HG03565 (cell line): ENCODE measurements at regions not wholly inside any gene's neighbourhood (a gene's known extent, or its start where the extent isn't known, plus 50 kb on each side); places are given as distances from the start of the nearest gene placed in this dataset.

Source experiments
- ATAC-seq: cut with Tn5 transposase; IDR thresholded peaks from one replicate; pipeline ENCODE4 v1.9.1; 2021; ENCODE audit warnings: mild to moderate bottlenecking, moderate library complexity; ENCODE audit not compliant: unreplicated experiment

DNA sequence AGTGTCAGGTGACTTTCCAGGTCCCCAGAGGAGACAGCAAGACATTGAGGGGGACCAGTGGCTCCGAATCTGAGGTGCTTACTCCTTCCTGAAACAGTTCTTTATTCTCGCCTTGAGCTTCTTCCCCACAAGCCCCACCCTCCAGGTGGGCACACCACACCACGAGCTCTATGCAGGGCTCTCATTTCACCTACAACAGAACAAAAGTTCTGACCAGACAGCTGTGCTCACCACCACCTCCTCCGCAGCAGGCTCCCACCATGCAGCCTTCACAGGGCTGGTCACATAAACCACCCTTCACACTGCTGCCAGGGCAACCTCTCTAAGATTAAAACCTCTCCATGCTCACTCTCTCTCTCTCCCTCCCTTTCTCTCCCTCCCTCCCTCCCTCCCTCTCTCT, 384.5 kb upstream of the ARID1B start:
- no peak for ATAC-seq

- no peak for ATAC-seq
These were observed 385.2 kb upstream of the ARID1B start for GRCh38 chr6:156391977-156392376.

- ATAC-seq, result no peak
These were observed 386.0 kb upstream of the ARID1B start for GRCh38 chr6:156391061-156391672.

GRCh38 chr6:156390621-156391020, 386.6 kb upstream of the ARID1B start:
- no peak for ATAC-seq

- ATAC-seq, result no peak
These were observed 387.9 kb upstream of the ARID1B start for GRCh38 chr6:156389296-156389695.

- ATAC-seq, result no peak
These were observed 389.7 kb upstream of the ARID1B start for GRCh38 chr6:156387472-156387871.

- ATAC-seq, result no peak
These were observed 394.1 kb upstream of the ARID1B start for GRCh38 chr6:156383059-156383458.

GRCh38 chr6:156379392-156380289, 397.5 kb upstream of the ARID1B start:
- ATAC-seq, result no peak

DNA sequence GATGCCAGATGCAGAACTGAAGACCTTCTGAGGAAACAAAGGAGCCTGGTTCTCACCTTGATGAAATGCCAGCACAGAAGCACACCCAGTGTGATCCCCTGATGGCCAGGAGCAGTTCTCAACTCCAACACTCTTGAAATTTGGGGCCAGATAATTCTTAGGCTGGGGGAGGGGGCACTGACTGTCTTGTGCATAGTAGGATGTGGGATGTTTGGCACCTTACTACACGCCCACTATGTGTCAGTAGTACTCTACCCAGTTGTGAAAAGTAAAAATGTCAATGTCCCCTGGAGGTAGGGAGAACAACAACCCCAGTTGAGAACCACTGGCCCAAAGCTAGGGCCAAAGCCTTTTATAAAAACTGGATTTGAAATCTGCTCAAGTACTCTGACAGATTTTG, 398.3 kb upstream of the ARID1B start:
- ATAC-seq, result no peak

DNA sequence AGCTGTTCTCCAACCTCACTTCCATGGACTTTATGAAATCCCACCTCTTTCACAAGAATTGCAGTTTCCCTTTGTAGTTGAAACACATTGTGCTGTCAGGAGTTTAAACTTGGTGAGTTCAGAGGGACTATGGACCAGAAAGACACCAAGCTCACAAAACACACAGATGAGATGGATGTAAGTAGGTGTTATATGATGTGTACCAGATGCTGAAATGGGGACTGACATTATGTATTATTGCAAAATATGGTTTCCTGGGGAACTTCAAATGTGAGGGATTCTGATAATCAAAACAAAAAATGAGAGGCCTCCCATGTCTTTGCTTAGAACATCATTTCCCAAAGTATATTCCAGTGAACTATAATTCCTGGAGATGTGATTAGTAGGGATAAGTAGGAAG, 401.1 kb upstream of the ARID1B start:
- ATAC-seq, result no peak

DNA sequence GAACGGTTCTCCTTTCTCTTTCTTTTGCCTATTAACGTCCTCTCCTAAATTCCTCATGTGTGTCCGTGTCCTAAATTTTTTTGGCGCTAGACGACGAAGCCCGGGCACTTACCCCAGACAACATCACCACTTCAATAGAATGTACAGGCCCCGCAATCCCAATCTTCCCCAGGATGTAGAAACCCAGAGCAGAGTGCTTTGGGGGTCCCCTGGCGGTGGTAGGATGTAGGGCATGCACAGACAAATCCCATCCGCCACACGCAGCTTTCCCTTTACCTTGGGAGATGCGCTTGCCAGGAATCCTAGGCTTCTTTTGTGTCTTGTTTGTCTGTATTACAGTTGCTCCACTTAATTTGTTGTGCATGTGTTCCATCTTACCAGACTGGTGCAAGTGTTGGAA, 417.3 kb upstream of the ARID1B start:
- no peak for ATAC-seq

- no peak for ATAC-seq
These were observed 424.3 kb upstream of the ARID1B start for GRCh38 chr6:156352861-156353260.

- no peak for ATAC-seq
These were observed 425.7 kb upstream of the ARID1B start for GRCh38 chr6:156351346-156351966.

DNA sequence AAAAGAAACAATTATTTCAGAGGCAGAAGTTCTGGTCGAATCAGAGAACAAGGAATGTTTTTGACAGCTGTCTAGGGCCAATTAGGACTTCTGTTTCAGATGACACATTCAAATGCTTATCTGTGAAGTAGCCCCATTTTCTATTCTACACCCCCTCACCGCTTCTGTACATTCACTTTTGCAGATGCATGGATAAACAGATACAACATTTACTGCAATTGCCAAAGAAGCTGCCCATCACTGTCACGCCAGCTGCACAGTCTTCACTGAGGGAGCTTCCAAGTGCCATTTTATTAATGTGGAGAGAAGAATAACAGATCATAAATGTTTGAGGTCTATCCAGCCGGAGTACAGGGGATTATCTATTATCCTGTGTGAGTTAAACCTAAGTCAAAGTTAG, 426.8 kb upstream of the ARID1B start:
- ATAC-seq, result no peak

DNA sequence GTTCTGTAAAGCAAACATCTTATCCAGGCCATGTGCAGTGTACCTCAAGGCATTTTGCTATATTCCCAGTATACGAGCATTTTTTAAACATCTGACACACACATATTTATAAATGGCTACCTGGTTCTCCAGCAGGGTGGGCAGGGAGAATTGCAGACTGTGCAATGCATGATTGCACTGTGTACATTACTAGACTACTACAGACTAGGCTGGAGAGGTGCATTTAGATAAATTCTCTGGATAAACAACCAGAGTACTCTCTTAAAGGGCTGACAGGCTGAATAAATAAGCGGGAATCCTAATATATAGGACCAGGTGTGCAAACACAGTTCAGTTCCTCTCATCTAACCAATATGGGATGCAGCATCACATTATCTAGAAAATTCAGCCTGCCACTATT, 428.3 kb upstream of the ARID1B start:
- ATAC-seq, result no peak

GRCh38 chr6:156348424-156348823, 428.8 kb upstream of the ARID1B start:
- no peak for ATAC-seq

- ATAC-seq, result no peak
These were observed 429.5 kb upstream of the ARID1B start for GRCh38 chr6:156347656-156348055.

- ATAC-seq, result no peak
These were observed 429.9 kb upstream of the ARID1B start for GRCh38 chr6:156347246-156347645.

- no peak for ATAC-seq
These were observed 431.5 kb upstream of the ARID1B start for GRCh38 chr6:156345700-156346099.

GRCh38 chr6:156344491-156344890, 432.7 kb upstream of the ARID1B start:
- ATAC-seq, result no peak

GRCh38 chr6:156337801-156338200, 439.4 kb upstream of the ARID1B start:
- no peak for ATAC-seq

DNA sequence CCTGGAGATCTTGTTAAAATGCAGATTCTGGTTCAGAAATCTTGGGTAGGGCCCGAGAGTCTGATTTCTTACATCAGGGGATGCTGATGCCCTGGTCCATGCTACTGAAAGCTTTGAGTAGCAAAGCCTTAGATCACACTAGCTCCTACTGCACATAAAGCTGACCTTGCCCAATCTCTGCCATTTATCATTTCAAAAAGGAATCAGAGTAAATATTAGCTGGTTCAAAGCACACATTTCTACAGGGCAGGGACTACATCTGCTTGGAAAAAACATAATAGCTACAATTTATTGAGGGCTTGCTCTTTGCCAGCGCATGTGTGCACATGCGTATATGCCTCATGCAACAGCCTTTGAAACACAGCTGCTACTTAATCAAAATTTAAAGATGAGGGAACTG, 440.4 kb upstream of the ARID1B start:
- ATAC-seq, result no peak
